K562 (cell line): ENCODE measurements at regions not wholly inside any gene's neighbourhood (a gene's known extent, or its start where the extent isn't known, plus 50 kb on each side); places are given as distances from the start of the nearest gene placed in this dataset.

Experiments used
- MTA3 ChIP-seq: fragments of 450-650 bp; formaldehyde crosslinking; IDR thresholded peaks from 2 replicates; pipeline ENCODE4 v1.6.1; 2017; ENCODE audit warnings: mild to moderate bottlenecking, borderline replicate concordance
- PHF20 ChIP-seq: fragments of 450-650 bp; IDR thresholded peaks from 2 replicates; pipeline ENCODE4 v1.6.1; 2018; ENCODE audit not compliant: partially characterized antibody
- POLR2AphosphoS5 ChIP-seq: IDR thresholded peaks from 2 replicates; pipeline ENCODE4 v1.6.1; 2011; ENCODE audit warnings: mild to moderate bottlenecking, low read depth, low read length, moderate library complexity; ENCODE audit not compliant: control insufficient read depth, insufficient read depth
- RBM39 ChIP-seq: fragments of 200-400 bp; formaldehyde crosslinking; optimal IDR thresholded peaks from 2 replicates; pipeline ENCODE3; 2018; ENCODE audit warnings: low read depth, low read length
- TCF7 ChIP-seq: sonication (generic); IDR thresholded peaks from 2 replicates; pipeline ENCODE4 v1.6.1; 2016; ENCODE audit warnings: antibody characterized with exemption, borderline replicate concordance
- ZFP30 ChIP-seq: fragments of 250-450 bp; sonication (Bioruptor Pico); IDR thresholded peaks from 2 replicates; pipeline ENCODE4 v1.8.0; 2022; ENCODE audit warnings: moderate library complexity, mild to moderate bottlenecking, inconsistent platforms, borderline replicate concordance
- TF ChIP-seq, protein P1 (sequence below), 3 experiments: IDR thresholded peaks in 2 of 3; conservative IDR thresholded peaks in 1 of 3; 2 replicates each; pipeline ENCODE4 v1.5.1; 2011 to 2012; ENCODE audit warnings: low read length in 3 of 3, mild to moderate bottlenecking in 3 of 3, control low read depth in 2 of 3, improper control_type of control experiment in 1 of 3, inconsistent platforms in 1 of 3, low read depth in 1 of 3, mixed read lengths in 1 of 3, moderate library complexity in 1 of 3; ENCODE audit not compliant: insufficient read depth in 2 of 3
- TF ChIP-seq, protein P2 (sequence below): fragments of 450-650 bp; conservative IDR thresholded peaks from 2 replicates; pipeline ENCODE4 v1.6.1; 2016; ENCODE audit warnings: missing genetic modification characterization, low read depth, mild to moderate bottlenecking, missing compliant biosample characterization, moderate library complexity

DNA sequence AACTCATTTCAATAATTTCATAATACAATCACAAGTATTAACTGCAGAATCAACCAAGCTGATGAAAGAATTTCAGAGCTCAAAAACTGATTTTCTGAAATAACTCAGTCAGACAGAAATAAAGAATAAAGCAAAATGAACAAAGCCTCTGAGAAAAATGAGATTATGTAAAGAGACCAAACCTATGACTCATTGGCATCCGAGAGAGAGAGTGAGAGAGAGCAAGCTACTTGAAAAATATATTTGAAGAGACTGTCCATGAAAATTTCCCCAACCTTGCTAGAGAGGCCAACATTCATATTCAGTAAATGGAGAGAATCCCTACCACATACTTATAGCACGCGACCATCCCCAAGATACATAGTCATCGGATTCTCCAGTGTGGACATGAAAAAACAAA, 1376.4 kb downstream of the CDH11 start:
- TF ChIP-seq ZFP30 (CRISPR knock-in tag), result no peak
- TF ChIP-seq, protein P1, sequence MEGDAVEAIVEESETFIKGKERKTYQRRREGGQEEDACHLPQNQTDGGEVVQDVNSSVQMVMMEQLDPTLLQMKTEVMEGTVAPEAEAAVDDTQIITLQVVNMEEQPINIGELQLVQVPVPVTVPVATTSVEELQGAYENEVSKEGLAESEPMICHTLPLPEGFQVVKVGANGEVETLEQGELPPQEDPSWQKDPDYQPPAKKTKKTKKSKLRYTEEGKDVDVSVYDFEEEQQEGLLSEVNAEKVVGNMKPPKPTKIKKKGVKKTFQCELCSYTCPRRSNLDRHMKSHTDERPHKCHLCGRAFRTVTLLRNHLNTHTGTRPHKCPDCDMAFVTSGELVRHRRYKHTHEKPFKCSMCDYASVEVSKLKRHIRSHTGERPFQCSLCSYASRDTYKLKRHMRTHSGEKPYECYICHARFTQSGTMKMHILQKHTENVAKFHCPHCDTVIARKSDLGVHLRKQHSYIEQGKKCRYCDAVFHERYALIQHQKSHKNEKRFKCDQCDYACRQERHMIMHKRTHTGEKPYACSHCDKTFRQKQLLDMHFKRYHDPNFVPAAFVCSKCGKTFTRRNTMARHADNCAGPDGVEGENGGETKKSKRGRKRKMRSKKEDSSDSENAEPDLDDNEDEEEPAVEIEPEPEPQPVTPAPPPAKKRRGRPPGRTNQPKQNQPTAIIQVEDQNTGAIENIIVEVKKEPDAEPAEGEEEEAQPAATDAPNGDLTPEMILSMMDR (IDR thresholded peaks at IDR 0.05 in 2 of 3, conservative IDR thresholded peaks at IDR 0.05 in 1 of 3; ENCODE audit: insufficient read depth in 2 of 3, low read depth in 1 of 3, low read length in 3 of 3), result no peak
- TF ChIP-seq MTA3, result no peak
- TF ChIP-seq, protein P2, sequence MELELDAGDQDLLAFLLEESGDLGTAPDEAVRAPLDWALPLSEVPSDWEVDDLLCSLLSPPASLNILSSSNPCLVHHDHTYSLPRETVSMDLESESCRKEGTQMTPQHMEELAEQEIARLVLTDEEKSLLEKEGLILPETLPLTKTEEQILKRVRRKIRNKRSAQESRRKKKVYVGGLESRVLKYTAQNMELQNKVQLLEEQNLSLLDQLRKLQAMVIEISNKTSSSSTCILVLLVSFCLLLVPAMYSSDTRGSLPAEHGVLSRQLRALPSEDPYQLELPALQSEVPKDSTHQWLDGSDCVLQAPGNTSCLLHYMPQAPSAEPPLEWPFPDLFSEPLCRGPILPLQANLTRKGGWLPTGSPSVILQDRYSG, result no peak
- no peak for TF ChIP-seq PHF20
- TF ChIP-seq RBM39, result no peak
- TF ChIP-seq TCF7, result no peak
- TF ChIP-seq POLR2AphosphoS5, result no peak
